Astrocyte (in vitro differentiated cells and primary cell): ENCODE measurements at regions not wholly inside any gene's neighbourhood (a gene's known extent, or its start where the extent isn't known, plus 50 kb on each side); places are given as distances from the start of the nearest gene placed in this dataset.

Experiments
- DNase-seq: peaks from one replicate; pipeline ENCODE4 v3.0.0-alpha.2; 2010; ENCODE audit warnings: low read depth
- FAIRE-seq: peaks from 2 replicates; lab custom pipeline; 2011; peaks lifted over from hg19 to GRCh38; lab: Jason Lieb, UNC
- H2AFZ ChIP-seq: 2 replicates; pipeline ENCODE4 v1.6.0; 2012; ENCODE audit warnings: low read depth, low read length, inconsistent platforms
- H3K27ac ChIP-seq: 2 replicates; pipeline ENCODE4 v1.5.1; 2011; ENCODE audit warnings: low read depth, low read length, inconsistent platforms
- H3K27me3 ChIP-seq: 2 replicates; pipeline ENCODE4 v1.6.0; 2011; ENCODE audit warnings: low read length, inconsistent platforms; ENCODE audit not compliant: insufficient read depth
- H3K36me3 ChIP-seq: 2 replicates; pipeline ENCODE4 v1.5.1; 2011; ENCODE audit warnings: low read length, inconsistent platforms; ENCODE audit not compliant: insufficient read depth
- H3K4me1 ChIP-seq: 2 replicates; pipeline ENCODE4 v1.5.1; 2011; ENCODE audit warnings: low read length, inconsistent platforms; ENCODE audit not compliant: insufficient read depth
- H3K4me2 ChIP-seq: 2 replicates; pipeline ENCODE4 v1.6.0; 2012; ENCODE audit warnings: low read length, inconsistent platforms
- H3K4me3 ChIP-seq: 2 replicates; pipeline ENCODE4 v1.5.1; 2011; ENCODE audit warnings: low read depth, mild to moderate bottlenecking, low read length, inconsistent platforms; ENCODE audit not compliant: insufficient read depth
- H3K79me2 ChIP-seq: 2 replicates; pipeline ENCODE4 v1.6.0; 2012; ENCODE audit warnings: mild to moderate bottlenecking, low read length, inconsistent platforms; ENCODE audit not compliant: insufficient read depth
- H3K9ac ChIP-seq: 2 replicates; pipeline ENCODE4 v1.6.0; 2012; ENCODE audit warnings: mild to moderate bottlenecking, low read length, inconsistent platforms
- H3K9me3 ChIP-seq: 2 replicates; pipeline ENCODE4 v1.5.1; 2012; ENCODE audit warnings: low read depth, mild to moderate bottlenecking, low read length, inconsistent platforms; ENCODE audit not compliant: insufficient read depth
- H4K20me1 ChIP-seq: 2 replicates; pipeline ENCODE4 v1.6.0; 2012; ENCODE audit warnings: low read length, inconsistent platforms; ENCODE audit not compliant: insufficient read depth
- H3K27ac Mint-ChIP-seq: one replicate; pipeline ENCODE4 v1.8.0; 2021; ENCODE audit warnings: mild to moderate bottlenecking, mixed read lengths; ENCODE audit not compliant: unreplicated experiment
- H3K27me3 Mint-ChIP-seq: one replicate; pipeline ENCODE4 v1.8.0; 2021; ENCODE audit warnings: low read depth, mixed read lengths; ENCODE audit not compliant: unreplicated experiment
- H3K36me3 Mint-ChIP-seq: one replicate; pipeline ENCODE4 v1.8.0; 2021; ENCODE audit warnings: low read depth, mixed read lengths; ENCODE audit not compliant: unreplicated experiment
- H3K4me1 Mint-ChIP-seq: one replicate; pipeline ENCODE4 v1.8.0; 2021; ENCODE audit warnings: low read depth, mixed read lengths; ENCODE audit not compliant: unreplicated experiment
- H3K4me3 Mint-ChIP-seq: one replicate; pipeline ENCODE4 v1.8.0; 2021; ENCODE audit warnings: mild to moderate bottlenecking, moderate library complexity, mixed read lengths; ENCODE audit not compliant: unreplicated experiment
- H3K9me3 Mint-ChIP-seq: one replicate; pipeline ENCODE4 v1.8.0; 2021; ENCODE audit warnings: mild to moderate bottlenecking, mixed read lengths; ENCODE audit not compliant: unreplicated experiment
- CTCF ChIP-seq: IDR thresholded peaks from 2 replicates; pipeline ENCODE4 v1.5.1; 2011; ENCODE audit warnings: low read depth, mild to moderate bottlenecking, inconsistent platforms, low read length, moderate library complexity; ENCODE audit not compliant: insufficient read depth
- EZH2 ChIP-seq: IDR thresholded peaks from 2 replicates; pipeline ENCODE4 v1.6.1; 2012; ENCODE audit warnings: mild to moderate bottlenecking, low read length, inconsistent platforms; ENCODE audit not compliant: insufficient read depth

DNA sequence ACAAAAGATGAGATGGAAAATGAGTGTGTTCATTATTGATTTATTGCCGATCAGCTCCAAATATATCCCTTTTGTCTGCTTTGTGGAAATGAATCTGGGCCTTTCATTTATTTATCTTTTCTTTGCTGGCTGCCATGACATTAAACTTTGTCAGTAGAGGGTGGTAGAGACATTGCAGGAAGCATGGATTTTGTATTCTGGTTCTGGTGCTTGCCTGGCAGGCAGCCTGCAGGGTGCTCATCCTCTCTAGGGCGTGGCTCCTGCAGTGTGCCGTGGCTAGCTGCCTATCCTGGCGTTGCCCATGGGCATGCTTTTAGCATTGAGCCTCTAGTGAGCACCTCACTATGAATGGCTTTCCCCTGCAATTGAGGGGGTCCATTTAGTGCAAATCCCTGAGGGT lies 593.1 kb downstream of the RNF144A start:
- no peak overlapping the region for H2AFZ ChIP-seq
- no peak overlapping the region for H3K27ac Mint-ChIP-seq
- no peaks in the 10 kb centered on the region for H3K27me3 ChIP-seq
- no peak overlapping the region for H3K9ac ChIP-seq
- H3K36me3 ChIP-seq: no peaks in the 10 kb centered on the region
- H3K79me2 ChIP-seq: no peaks in the 10 kb centered on the region
- H3K27ac ChIP-seq: no peak overlapping the region
- no peaks in the 10 kb centered on the region for H3K9me3 Mint-ChIP-seq
- TF ChIP-seq EZH2 (no peak), CTCF (no peak)
- no peaks in the 10 kb centered on the region for H3K36me3 Mint-ChIP-seq
- H3K9me3 ChIP-seq: no peaks in the 10 kb centered on the region
- no peak for FAIRE-seq
- no peak overlapping the region for H3K4me3 ChIP-seq
- H3K4me1 ChIP-seq: no peaks in the 10 kb centered on the region
- H3K4me2 ChIP-seq: no peak overlapping the region
- H3K27me3 Mint-ChIP-seq: no peaks in the 10 kb centered on the region
- DNase-seq: no peak
- H4K20me1 ChIP-seq: no peaks in the 10 kb centered on the region
- H3K4me1 Mint-ChIP-seq: no peaks in the 10 kb centered on the region
- H3K4me3 Mint-ChIP-seq: no peak overlapping the region

DNA sequence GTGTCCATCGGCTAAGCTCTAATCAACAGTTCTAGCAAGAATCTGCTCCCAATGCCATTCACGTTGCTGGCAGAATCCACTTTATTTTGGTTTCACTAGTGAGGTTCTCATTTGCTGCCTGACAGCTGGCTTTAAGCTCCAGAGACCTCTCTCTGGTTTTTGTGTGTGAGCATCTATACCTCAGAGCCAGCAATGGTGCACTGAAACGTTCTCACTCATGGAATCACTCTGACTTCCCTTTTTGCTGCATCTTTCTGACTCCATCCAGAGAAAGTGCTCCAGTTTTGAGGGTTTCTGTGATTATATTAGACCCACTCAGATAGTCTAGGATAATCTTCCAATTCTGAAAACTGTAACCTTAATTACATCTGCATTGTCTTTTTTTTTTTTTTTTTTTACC lies 596.6 kb downstream of the RNF144A start:
- FAIRE-seq: no peak
- Mint-ChIP-seq H3K4me3 (no peak overlapping the region), H3K27ac (no peak overlapping the region), H3K36me3 (no peaks in the 10 kb centered on the region), H3K4me1 (peaks cover 5% of the 10 kb centered on the region), H3K27me3 (peaks cover 3% of the 10 kb centered on the region), H3K9me3 (peaks cover 2% of the 10 kb centered on the region)
- Histone ChIP-seq H3K4me2 (no peak overlapping the region), H3K9me3 (no peaks in the 10 kb centered on the region), H3K9ac (no peak overlapping the region), H3K4me3 (no peak overlapping the region), H3K27ac (no peak overlapping the region), H4K20me1 (no peaks in the 10 kb centered on the region), H3K27me3 (no peaks in the 10 kb centered on the region), H2AFZ (no peak overlapping the region), H3K79me2 (no peaks in the 10 kb centered on the region), H3K36me3 (no peaks in the 10 kb centered on the region), H3K4me1 (no peaks in the 10 kb centered on the region)
- no peak for DNase-seq
- TF ChIP-seq CTCF (no peak), EZH2 (no peak)

- Histone ChIP-seq H2AFZ (no peak overlapping the region), H3K36me3 (no peaks in the 10 kb centered on the region), H4K20me1 (no peaks in the 10 kb centered on the region), H3K4me3 (no peak overlapping the region), H3K9ac (no peak overlapping the region), H3K9me3 (no peaks in the 10 kb centered on the region), H3K4me2 (no peak overlapping the region), H3K27ac (no peak overlapping the region), H3K79me2 (no peaks in the 10 kb centered on the region), H3K4me1 (no peaks in the 10 kb centered on the region), H3K27me3 (peaks cover 2% of the 10 kb centered on the region)
- peaks cover 2% of the 10 kb centered on the region for H3K9me3 Mint-ChIP-seq
- DNase-seq (no peak), FAIRE-seq (no peak)
- TF ChIP-seq EZH2: no peak
- TF ChIP-seq CTCF: no peak
- H3K27ac Mint-ChIP-seq: no peak overlapping the region
- peaks cover 3% of the 10 kb centered on the region for H3K27me3 Mint-ChIP-seq
- H3K4me1 Mint-ChIP-seq: peaks cover 5% of the 10 kb centered on the region
- H3K36me3 Mint-ChIP-seq: no peaks in the 10 kb centered on the region
- H3K4me3 Mint-ChIP-seq: no peak overlapping the region
Observed at GRCh38 chr2:7515327-7515726, 598.1 kb downstream of the RNF144A start.
